ENCODE measurements at regions not wholly inside any gene's neighbourhood (a gene's known extent, or its start where the extent isn't known, plus 50 kb on each side); places are given as distances from the start of the nearest gene placed in this dataset.

- WGBS (ENCODE audit: missing lambda C conversion rate) = 23% methylated on average over 1 of the region's 1 CpG
- CTCF ChIA-PET = interaction anchor here (0.8 to 10.9 kb wide), 8 partner anchors 19 to 799 kb away, joined by 3 to 137 read pairs (median 4); partner anchors contain the start of gene FUT8
Measured at GRCh38 chr14:65162031-65162430, 59.7 kb upstream of the MAX start.

GRCh38 chr14:65164068-65164824 is 61.9 kb upstream of the MAX start:
- ChIA-PET POLR2A (interaction anchor here (1.0 to 2.6 kb wide), 2 partner anchors 248 to 660 kb away, joined by 3 to 21 read pairs; partner anchors contain the start of gene FUT8), CTCF (interaction anchor here (0.6 to 10.9 kb wide), 66 partner anchors 10 to 1955 kb away, joined by 3 to 137 read pairs (median 5); partner anchors contain the start of genes FNTB and FUT8)
- H3K4me3 ChIP-seq = no peak overlapping the region
- H3K27ac ChIP-seq = no peak overlapping the region
- H3K9me3 ChIP-seq = no peaks in the 10 kb centered on the region
- whole genome bisulfite sequencing (ENCODE audit: missing lambda C conversion rate) = 30% methylated on average over 6 of the region's 6 CpGs
- DNase-seq (ENCODE audit: low read depth in 1 of 2, low spot score in 1 of 2) = peak; percentile 56 to 64
- no peaks in the 10 kb centered on the region for H3K4me1 ChIP-seq
- H3K4me2 ChIP-seq = no peak overlapping the region
- TF ChIP-seq SMC3 (IDR thresholded peaks at IDR 0.05) (peak; percentile 88), CEBPB (IDR thresholded peaks at IDR 0.05) (no peak), CTCF (IDR thresholded peaks at IDR 0.05) (peak; percentile 94), E2F6 (IDR thresholded peaks at IDR 0.05; ENCODE audit: borderline replicate concordance, low read depth) (no peak), ATOH8 (CRISPR knock-in tag; IDR thresholded peaks at IDR 0.05; ENCODE audit: low read depth) (no peak), RAD21 (conservative IDR thresholded peaks at IDR 0.05 in 1 of 2, IDR thresholded peaks at IDR 0.05 in 1 of 2) (peak; percentile 96), HEYL (CRISPR knock-in tag; IDR thresholded peaks at IDR 0.05) (no peak), USF2 (IDR thresholded peaks at IDR 0.05) (no peak), MYC (IDR thresholded peaks at IDR 0.05; ENCODE audit: borderline replicate concordance, low read length) (no peak), POLR2AphosphoS2 (conservative IDR thresholded peaks at IDR 0.05; ENCODE audit: low read length) (no peak)
- peak; percentile 75 to 83 for ATAC-seq
- no peak for FAIRE-seq

More at GRCh38 chr14:65162031-65162430, 59.7 kb upstream of the MAX start:
- DNase-seq (ENCODE audit: low read depth in 1 of 2, low spot score in 1 of 2) = no peak
- no peak for ATAC-seq
- no peak for FAIRE-seq
- Histone ChIP-seq H3K9me3 (no peaks in the 10 kb centered on the region), H3K4me1 (no peaks in the 10 kb centered on the region), H3K27ac (no peak overlapping the region), H3K4me2 (no peak overlapping the region), H3K4me3 (no peak overlapping the region)
- TF ChIP-seq JUNB (IDR thresholded peaks at IDR 0.05) = no peak
- no peak for TF ChIP-seq ZSCAN20 (CRISPR knock-in tag; IDR thresholded peaks at IDR 0.05)
- POLR2A ChIA-PET = no interaction called here

- Histone ChIP-seq H3K4me1 (no peaks in the 10 kb centered on the region), H3K27ac (no peak overlapping the region), H3K4me2 (no peak overlapping the region), H3K4me3 (no peak overlapping the region), H3K9me3 (no peaks in the 10 kb centered on the region)
- FAIRE-seq (no peak), ATAC-seq (no peak), DNase-seq (ENCODE audit: low read depth in 1 of 2, low spot score in 1 of 2) (no peak)
- ChIA-PET CTCF (interaction anchor here (0.6 to 10.9 kb wide), 57 partner anchors 10 to 1955 kb away, joined by 3 to 137 read pairs (median 5); partner anchors contain the start of genes FNTB and FUT8), POLR2A (interaction anchor here (2.6 kb wide), 1 partner anchor 247 kb away, joined by 21 read pairs; the partner anchor contains the start of gene FUT8)
- WGBS (ENCODE audit: missing lambda C conversion rate) = 72% methylated on average over 3 of the region's 3 CpGs
- TF ChIP-seq TFCP2L1 (CRISPR knock-in tag; IDR thresholded peaks at IDR 0.05) (no peak), ZNF302 (CRISPR knock-in tag; IDR thresholded peaks at IDR 0.05) (no peak), RFX5 (IDR thresholded peaks at IDR 0.05) (no peak), ZFP36 (IDR thresholded peaks at IDR 0.05; ENCODE audit: borderline replicate concordance, partially characterized antibody) (no peak), REST (IDR thresholded peaks at IDR 0.05) (no peak), FOSB (CRISPR knock-in tag; IDR thresholded peaks at IDR 0.05) (no peak), HEYL (CRISPR knock-in tag; IDR thresholded peaks at IDR 0.05) (no peak), FOSL2 (IDR thresholded peaks at IDR 0.05) (no peak), FOSL2 (CRISPR knock-in tag; IDR thresholded peaks at IDR 0.05) (no peak), EHF (CRISPR knock-in tag; IDR thresholded peaks at IDR 0.05) (no peak), JUN (IDR thresholded peaks at IDR 0.05) (no peak), RARB (CRISPR knock-in tag; IDR thresholded peaks at IDR 0.05) (no peak), CBX8 (IDR thresholded peaks at IDR 0.05) (no peak), SMC3 (IDR thresholded peaks at IDR 0.05) (no peak), HOXB13 (CRISPR knock-in tag; IDR thresholded peaks at IDR 0.05; ENCODE audit: low read depth) (no peak), HOXA7 (CRISPR knock-in tag; IDR thresholded peaks at IDR 0.05) (no peak)
Measured at GRCh38 chr14:65164825-65165135, 62.5 kb upstream of the MAX start.

All from A549 (cell line).